A204.1 (cell line): ENCODE measurements at regions not wholly inside any gene's neighbourhood (a gene's known extent, or its start where the extent isn't known, plus 50 kb on each side); places are given as distances from the start of the nearest gene placed in this dataset.

ENCODE experiments used
- FAIRE-seq: peaks from 2 replicates; lab custom pipeline; 2012; peaks lifted over from hg19 to GRCh38; lab: Jason Lieb, UNC

GRCh38 chr6:164107297-164107995 is 692.9 kb downstream of the QKI start:
- FAIRE-seq = no peak

- FAIRE-seq = no peak
Observed at GRCh38 chr6:164106345-164106769, 691.8 kb downstream of the QKI start.

GRCh38 chr6:164105705-164106104 is 691.2 kb downstream of the QKI start:
- no peak for FAIRE-seq

GRCh38 chr6:164104432-164104831 is 689.9 kb downstream of the QKI start:
- FAIRE-seq = no peak

- FAIRE-seq = no peak
Observed at GRCh38 chr6:164102693-164103092, 688.2 kb downstream of the QKI start.

- no peak for FAIRE-seq
Observed at GRCh38 chr6:164101859-164102258, 687.3 kb downstream of the QKI start.

GRCh38 chr6:164099269-164099865 is 684.8 kb downstream of the QKI start:
- no peak for FAIRE-seq

GRCh38 chr6:164098857-164099267 is 684.3 kb downstream of the QKI start:
- FAIRE-seq = no peak

- peak; percentile 89 for FAIRE-seq
Observed at GRCh38 chr6:164097551-164098398, 683.3 kb downstream of the QKI start.

GRCh38 chr6:164097056-164097455 is 682.5 kb downstream of the QKI start:
- no peak for FAIRE-seq

GRCh38 chr6:164095056-164095455 is 680.5 kb downstream of the QKI start:
- no peak for FAIRE-seq

GRCh38 chr6:164087870-164088269 is 673.4 kb downstream of the QKI start:
- FAIRE-seq = no peak

GRCh38 chr6:164087211-164087610 is 672.7 kb downstream of the QKI start:
- no peak for FAIRE-seq

GRCh38 chr6:164086076-164086887 is 671.8 kb downstream of the QKI start:
- FAIRE-seq = no peak

GRCh38 chr6:164085091-164086075 is 670.9 kb downstream of the QKI start:
- FAIRE-seq = peak; percentile 82

- no peak for FAIRE-seq
Observed at GRCh38 chr6:164079275-164079600, 664.7 kb downstream of the QKI start.

GRCh38 chr6:164078532-164079274 is 664.2 kb downstream of the QKI start:
- no peak for FAIRE-seq

- peak; percentile 3 for FAIRE-seq
Observed at GRCh38 chr6:164076818-164077532, 662.5 kb downstream of the QKI start.

- no peak for FAIRE-seq
Observed at GRCh38 chr6:164075981-164076615, 661.6 kb downstream of the QKI start.
